Lower lobe of right lung (tissue), 2 donors: ENCODE measurements at regions not wholly inside any gene's neighbourhood (a gene's known extent, or its start where the extent isn't known, plus 50 kb on each side); places are given as distances from the start of the nearest gene placed in this dataset.
A peak's percentile ranks its signal among the peaks of the same experiment; 100 is the strongest.

ENCODE experiments used
- ATAC-seq, 2 donors: fragments of 200-7000 bp; cut with Tn5 transposase; one replicate each; pipeline ENCODE4 v1.9.1; 2020 to 2022; ENCODE audit warnings: mild to moderate bottlenecking in 2 of 2, moderate library complexity in 2 of 2
- DNase-seq: peaks from one replicate; pipeline ENCODE4 v3.0.0-alpha.2; 2020
- H3K27ac ChIP-seq: fragments of 200-600 bp; one replicate; pipeline ENCODE4 v1.8.0; 2022
- H3K27me3 ChIP-seq: fragments of 200-600 bp; one replicate; pipeline ENCODE4 v1.8.0; 2022; ENCODE audit warnings: low read depth
- H3K36me3 ChIP-seq: fragments of 200-600 bp; one replicate; pipeline ENCODE4 v1.8.0; 2022; ENCODE audit warnings: mild to moderate bottlenecking
- H3K4me1 ChIP-seq: fragments of 200-600 bp; one replicate; pipeline ENCODE4 v1.8.0; 2022
- H3K4me3 ChIP-seq: fragments of 200-600 bp; one replicate; pipeline ENCODE4 v1.8.0; 2022; ENCODE audit warnings: mild to moderate bottlenecking
- H3K9me3 ChIP-seq: fragments of 200-600 bp; one replicate; pipeline ENCODE4 v1.8.0; 2022
- CTCF ChIP-seq: fragments of 200-600 bp; IDR thresholded peaks from one replicate; pipeline ENCODE4 v1.8.0; 2022; ENCODE audit warnings: antibody characterized with exemption, mild to moderate bottlenecking
- intact Hi-C: fragments of 100-400 bp; cut with DNase I; formaldehyde crosslinking; loops from one replicate; pipeline ENCODE4 v1.11.0; 2022
- donor health status: DM: no; HTN: yes; CAD: no; lungs with severe emphysema.

DNA sequence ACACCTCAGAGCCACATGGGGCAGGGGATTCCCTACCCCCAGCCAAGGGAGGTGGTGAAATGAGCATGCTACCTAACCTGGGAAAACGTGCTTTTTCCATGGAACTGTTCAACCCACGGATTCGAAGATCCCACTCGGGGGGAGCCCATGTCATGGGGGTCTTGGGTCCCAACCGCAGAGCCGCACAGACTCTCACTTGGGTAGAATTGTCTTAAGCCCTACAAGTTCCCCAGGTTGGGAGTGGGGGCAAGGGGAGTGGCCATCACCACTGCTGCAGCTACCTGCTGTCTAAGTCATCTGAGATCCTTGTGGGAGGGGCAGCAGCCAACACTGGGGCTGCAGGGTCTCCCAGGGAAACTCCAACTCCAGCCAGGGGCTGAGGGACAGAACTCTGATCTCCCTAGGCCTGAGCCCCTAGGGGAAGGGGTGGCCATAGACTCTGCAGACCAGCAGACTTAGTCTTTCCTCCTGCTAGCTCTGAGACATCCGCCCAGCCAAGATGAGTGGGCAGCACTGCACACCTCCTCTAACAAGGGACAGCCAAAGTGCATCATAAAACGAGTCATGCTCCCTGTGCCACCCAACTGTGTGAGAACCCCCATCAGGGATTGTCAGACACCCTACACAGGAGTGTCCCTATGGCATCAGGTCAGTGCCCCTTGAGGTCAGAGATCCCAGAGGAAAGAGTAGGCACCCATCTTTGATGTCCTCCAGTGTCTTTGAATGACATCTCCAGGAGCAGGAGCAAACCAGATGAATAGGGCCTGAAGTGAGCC is 610.4 kb upstream of the SLITRK6 start:
- no peak for DNase-seq
- H3K4me1 ChIP-seq = no peaks in the 10 kb centered on the region
- peak in 1 of 2 donors; percentile 25 for ATAC-seq

DNA sequence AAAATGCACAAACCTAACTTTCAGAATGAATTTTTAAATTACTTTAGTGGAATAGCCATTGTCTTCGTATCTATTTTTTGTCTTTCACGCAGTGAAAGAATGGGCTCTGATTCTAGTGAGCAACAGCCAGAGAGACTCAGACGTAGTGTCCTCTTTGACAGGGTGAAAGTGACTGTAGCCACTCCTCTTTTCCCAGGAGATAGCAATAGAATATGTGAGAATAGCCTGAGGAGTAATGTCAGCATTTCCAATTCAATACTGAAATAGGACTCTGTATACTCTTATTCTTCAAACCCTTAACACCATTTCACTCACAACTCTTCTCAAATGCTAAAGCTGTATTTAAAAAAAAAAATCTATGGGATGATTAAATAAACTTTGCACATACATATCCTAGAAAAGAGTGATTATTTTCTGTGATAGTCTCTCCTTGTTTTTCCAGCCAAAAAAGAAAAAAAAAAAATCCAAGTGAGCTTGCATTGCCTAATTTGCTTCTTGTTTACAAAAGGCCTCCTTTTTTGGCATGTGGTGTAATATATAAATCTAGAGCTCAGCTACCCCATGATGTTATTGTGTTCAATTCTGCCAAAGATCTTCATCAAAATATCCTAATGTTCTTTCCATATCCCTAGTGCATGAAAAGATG is 626.1 kb upstream of the SLITRK6 start:
- H3K27me3 ChIP-seq = no peaks in the 10 kb centered on the region
- H3K9me3 ChIP-seq = no peaks in the 10 kb centered on the region
- intact Hi-C loops = no loop called here
- no peak overlapping the region for H3K4me3 ChIP-seq
- no peak overlapping the region for H3K27ac ChIP-seq
- no peaks in the 10 kb centered on the region for H3K4me1 ChIP-seq
- no peak for DNase-seq
- no peaks in the 10 kb centered on the region for H3K36me3 ChIP-seq
- ATAC-seq = no peak
- TF ChIP-seq CTCF = no peak

More for the DNA sequence above, 610.4 kb upstream of the SLITRK6 start:
- no peak overlapping the region for H3K27ac ChIP-seq
- intact Hi-C loops = no loop called here
- no peak overlapping the region for H3K4me3 ChIP-seq
- H3K9me3 ChIP-seq = no peaks in the 10 kb centered on the region
- no peak for TF ChIP-seq CTCF
- no peaks in the 10 kb centered on the region for H3K36me3 ChIP-seq
- no peaks in the 10 kb centered on the region for H3K27me3 ChIP-seq

- H3K36me3 ChIP-seq = no peaks in the 10 kb centered on the region
- no peak overlapping the region for H3K27ac ChIP-seq
- no peaks in the 10 kb centered on the region for H3K9me3 ChIP-seq
- no peak for TF ChIP-seq CTCF
- DNase-seq (no peak), ATAC-seq (no peak)
- H3K4me1 ChIP-seq = no peaks in the 10 kb centered on the region
- intact Hi-C loops = no loop called here
- no peak overlapping the region for H3K4me3 ChIP-seq
- no peaks in the 10 kb centered on the region for H3K27me3 ChIP-seq
Observed at GRCh38 chr13:86426437-86426836, 627.2 kb upstream of the SLITRK6 start.

DNA sequence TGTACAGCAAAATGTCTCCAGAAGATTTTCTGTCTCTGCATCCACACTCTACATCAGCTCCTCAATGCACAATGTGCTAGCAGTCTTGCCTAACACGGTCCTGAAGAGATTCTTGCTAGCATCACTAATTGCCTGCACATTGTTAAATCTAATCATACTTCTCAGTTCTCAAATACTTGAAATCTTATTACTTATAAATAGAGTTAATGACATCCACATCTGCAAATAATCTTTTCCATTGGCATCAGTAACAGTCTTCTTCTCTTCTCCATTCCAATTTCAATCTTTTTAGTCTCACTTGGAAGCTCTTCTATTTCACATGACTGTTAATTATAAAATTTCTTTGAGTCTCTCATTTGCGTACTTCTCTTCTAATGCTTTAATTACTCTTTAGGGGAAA is 630.5 kb upstream of the SLITRK6 start:
- intact Hi-C loops = no loop called here

DNA sequence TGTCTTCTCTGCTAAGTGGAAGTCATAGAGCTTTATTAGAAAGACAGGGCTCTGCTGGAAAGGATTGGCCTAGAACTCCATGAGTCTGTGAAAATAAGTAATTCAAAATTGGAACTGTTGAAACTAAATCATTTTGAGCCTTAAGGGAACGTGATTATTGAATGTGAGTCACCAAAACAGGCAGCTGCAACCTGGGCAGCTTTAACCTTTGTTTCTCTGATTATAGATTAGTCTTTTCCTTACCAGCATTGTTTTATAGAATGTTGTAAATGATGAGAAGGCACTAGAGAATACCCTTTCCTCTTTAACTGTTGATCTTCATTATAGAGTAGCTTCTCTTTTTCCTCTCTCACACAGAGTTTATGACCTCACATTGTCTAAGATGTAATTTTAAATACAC is 638.8 kb upstream of the SLITRK6 start:
- no peak for TF ChIP-seq CTCF
- Histone ChIP-seq H3K27me3 (no peaks in the 10 kb centered on the region), H3K9me3 (no peaks in the 10 kb centered on the region), H3K4me3 (no peak overlapping the region), H3K27ac (no peak overlapping the region), H3K36me3 (no peaks in the 10 kb centered on the region), H3K4me1 (no peaks in the 10 kb centered on the region)
- intact Hi-C loops = no loop called here
- ATAC-seq (no peak), DNase-seq (no peak)

More for the DNA sequence above, 630.5 kb upstream of the SLITRK6 start:
- ATAC-seq = no peak
- no peaks in the 10 kb centered on the region for H3K36me3 ChIP-seq
- H3K27ac ChIP-seq = no peak overlapping the region
- no peak overlapping the region for H3K4me3 ChIP-seq
- no peak for TF ChIP-seq CTCF
- no peaks in the 10 kb centered on the region for H3K9me3 ChIP-seq
- H3K27me3 ChIP-seq = no peaks in the 10 kb centered on the region
- no peaks in the 10 kb centered on the region for H3K4me1 ChIP-seq
- no peak for DNase-seq
